H1 (cell line): ENCODE measurements at regions not wholly inside any gene's neighbourhood (a gene's known extent, or its start where the extent isn't known, plus 50 kb on each side); places are given as distances from the start of the nearest gene placed in this dataset.

ENCODE experiments used
- CTCF ChIA-PET: fragments of 300-600 bp; sonication (Branson Sonifier 250); formaldehyde crosslinking; loops from one replicate; lab custom pipeline; 2021; ENCODE audit not compliant: partially characterized antibody; lab: Charles Lee
- POLR2A ChIA-PET: fragments of 300-600 bp; sonication (Branson Sonifier 250); formaldehyde crosslinking; loops from one replicate; lab custom pipeline; 2021; ENCODE audit warnings: inconsistent platforms; ENCODE audit not compliant: partially characterized antibody; lab: Charles Lee
- DNase-seq, 2 experiments: peaks; one replicate each; pipeline versions ENCODE4 v3.0.0 to v3.0.0-alpha.2; 2010 to 2022; ENCODE audit warnings: low spot score in 2 of 2, low read depth in 1 of 2, mixed read lengths in 1 of 2
- FAIRE-seq: peaks from 2 replicates; lab custom pipeline; 2011; peaks lifted over from hg19 to GRCh38; lab: Jason Lieb, UNC
- H2AFZ ChIP-seq: 2 replicates; pipeline ENCODE4 v1.8.1; 2012; ENCODE audit warnings: low read length, inconsistent platforms
- H2AK5ac ChIP-seq: 2 replicates; pipeline ENCODE4 v1.6.1; 2013; ENCODE audit warnings: low read depth, low read length
- H2BK120ac ChIP-seq: replicated peaks from 2 replicates; pipeline ENCODE3; 2013; ENCODE audit warnings: low read depth, low read length, inconsistent platforms
- H2BK12ac ChIP-seq: 2 replicates; pipeline ENCODE4 v1.6.1; 2013; ENCODE audit warnings: low read depth, low read length
- H2BK15ac ChIP-seq: 2 replicates; pipeline ENCODE4 v1.6.1; 2013; ENCODE audit warnings: low read length
- H2BK20ac ChIP-seq: 2 replicates; pipeline ENCODE4 v1.6.1; 2013; ENCODE audit warnings: low read length
- H2BK5ac ChIP-seq: 2 replicates; pipeline ENCODE4 v1.6.1; 2013; ENCODE audit warnings: low read depth, low read length
- H3K14ac ChIP-seq: 2 replicates; pipeline ENCODE4 v1.6.1; 2013; ENCODE audit warnings: inconsistent platforms; ENCODE audit not compliant: insufficient read length
- H3K18ac ChIP-seq: 2 replicates; pipeline ENCODE4 v1.6.1; 2013; ENCODE audit warnings: low read length; ENCODE audit errors: extremely low read depth
- H3K23ac ChIP-seq: 2 replicates; pipeline ENCODE4 v1.6.1; 2013; ENCODE audit warnings: inconsistent platforms; ENCODE audit not compliant: insufficient read length
- H3K23me2 ChIP-seq: 2 replicates; pipeline ENCODE4 v1.6.1; 2013; ENCODE audit warnings: low read depth, low read length
- H3K27ac ChIP-seq: 2 replicates; pipeline ENCODE4 v1.6.1; 2011; ENCODE audit warnings: low read depth, low read length, inconsistent platforms
- H3K27me3 ChIP-seq, 4 experiments: replicated peaks in 1 of 4; 1 replicate in 1 of 4; 2 replicates in 3 of 4; pipeline versions ENCODE4 v1.6.1 to v1.8.1; 2011 to 2013; ENCODE audit warnings: low read length in 3 of 4, mild to moderate bottlenecking in 3 of 4, inconsistent platforms in 2 of 4, mixed read lengths in 2 of 4, moderate library complexity in 1 of 4; ENCODE audit not compliant: control insufficient read depth in 3 of 4, insufficient read depth in 3 of 4; ENCODE audit errors: extremely low read depth in 1 of 4
- H3K36me3 ChIP-seq, 4 experiments: 2 replicates each; pipeline versions ENCODE4 v1.6.1 to v1.8.1; 2011 to 2013; ENCODE audit warnings: mild to moderate bottlenecking in 4 of 4, low read length in 3 of 4, moderate library complexity in 2 of 4, control low read depth in 1 of 4, inconsistent platforms in 1 of 4; ENCODE audit not compliant: insufficient read depth in 4 of 4, control insufficient read depth in 2 of 4
- H3K4ac ChIP-seq: replicated peaks from 2 replicates; pipeline ENCODE3; 2013; ENCODE audit warnings: low read length, low read depth, mixed read lengths, inconsistent platforms; ENCODE audit not compliant: insufficient read length
- H3K4me1 ChIP-seq, 4 experiments: replicated peaks in 1 of 4; 1 replicate in 1 of 4; 2 replicates in 3 of 4; pipeline versions ENCODE4 v1.6.1 to v1.8.1; 2011 to 2013; ENCODE audit warnings: low read length in 3 of 4, inconsistent platforms in 2 of 4, mixed read lengths in 1 of 4; ENCODE audit not compliant: insufficient read depth in 4 of 4, control insufficient read depth in 3 of 4
- H3K4me2 ChIP-seq, 2 experiments: 2 replicates each; pipeline versions ENCODE4 v1.6.1 to v1.8.1; 2011 to 2013; ENCODE audit warnings: low read depth in 2 of 2, low read length in 2 of 2, control low read depth in 1 of 2, inconsistent platforms in 1 of 2, mild to moderate bottlenecking in 1 of 2; ENCODE audit not compliant: insufficient read depth in 1 of 2
- H3K4me3 ChIP-seq, 4 experiments: fragments of 200-600, 300-600 bp in 1 of 4; sonication (generic), shearing (Covaris generic), sonication (Bioruptor Twin) in 1 of 4; 2 replicates each; pipeline versions ENCODE4 v1.5.1 to v1.8.1; 2011 to 2016; ENCODE audit warnings: low read length in 4 of 4, low read depth in 3 of 4, control low read depth in 2 of 4, inconsistent platforms in 2 of 4, mild to moderate bottlenecking in 2 of 4, mixed read lengths in 1 of 4, moderate library complexity in 1 of 4; ENCODE audit not compliant: insufficient read depth in 2 of 4; ENCODE audit errors: extremely low read depth in 1 of 4
- H3K56ac ChIP-seq: replicated peaks from 2 replicates; pipeline ENCODE3; 2013; ENCODE audit warnings: low read depth, mild to moderate bottlenecking, mixed read lengths, low read length, inconsistent platforms; ENCODE audit not compliant: insufficient read length
- H3K79me1 ChIP-seq: 2 replicates; pipeline ENCODE4 v1.6.1; 2013; ENCODE audit warnings: low read depth, low read length, control low read depth
- H3K79me2 ChIP-seq, 2 experiments: 2 replicates each; pipeline versions ENCODE4 v1.6.1 to v1.8.1; 2012 to 2013; ENCODE audit warnings: low read length in 2 of 2, mild to moderate bottlenecking in 2 of 2, inconsistent platforms in 1 of 2; ENCODE audit not compliant: insufficient read depth in 2 of 2, control insufficient read depth in 1 of 2
- H3K9ac ChIP-seq, 4 experiments: replicated peaks in 1 of 4; 1 replicate in 1 of 4; 2 replicates in 3 of 4; pipeline versions ENCODE4 v1.6.1 to v1.8.1; 2011 to 2013; ENCODE audit warnings: low read depth in 3 of 4, low read length in 3 of 4, control low read depth in 2 of 4, mild to moderate bottlenecking in 2 of 4, moderate library complexity in 2 of 4, inconsistent platforms in 1 of 4; ENCODE audit errors: extremely low read depth in 1 of 4
- H3K9me3 ChIP-seq, 2 experiments: 2 replicates each; pipeline versions ENCODE4 v1.6.1 to v1.8.1; 2012 to 2013; ENCODE audit warnings: mild to moderate bottlenecking in 2 of 2, moderate library complexity in 2 of 2, control low read depth in 1 of 2, inconsistent platforms in 1 of 2, low read depth in 1 of 2, low read length in 1 of 2, mixed read lengths in 1 of 2; ENCODE audit not compliant: insufficient read depth in 2 of 2
- H4K20me1 ChIP-seq, 2 experiments: replicated peaks in 1 of 2; 2 replicates each; pipeline versions ENCODE3 to v1.8.1; 2011 to 2013; ENCODE audit warnings: inconsistent platforms in 2 of 2, low read length in 2 of 2, mild to moderate bottlenecking in 1 of 2; ENCODE audit not compliant: insufficient read depth in 2 of 2, control insufficient read depth in 1 of 2
- H4K5ac ChIP-seq: 2 replicates; pipeline ENCODE4 v1.6.1; 2013; ENCODE audit warnings: low read length, low read depth, mixed read lengths, inconsistent platforms; ENCODE audit not compliant: insufficient read length
- H4K8ac ChIP-seq: 2 replicates; pipeline ENCODE4 v1.8.0; 2013; ENCODE audit warnings: mild to moderate bottlenecking, moderate library complexity, low read length, inconsistent platforms; ENCODE audit not compliant: insufficient read depth; ENCODE audit errors: extremely low read depth
- H4K91ac ChIP-seq: replicated peaks from 2 replicates; pipeline ENCODE3; 2013; ENCODE audit warnings: low read length, mixed read lengths, inconsistent platforms; ENCODE audit not compliant: insufficient read length
- EP300 ChIP-seq, 2 experiments: IDR thresholded peaks; 1 replicate in 1 of 2; 2 replicates in 1 of 2; pipeline ENCODE4 v1.6.1; 2011 to 2012; ENCODE audit warnings: low read depth in 2 of 2, low read length in 2 of 2, mild to moderate bottlenecking in 2 of 2, borderline replicate concordance in 1 of 2, inconsistent platforms in 1 of 2, moderate library complexity in 1 of 2
- POLR2AphosphoS5 ChIP-seq: IDR thresholded peaks from 2 replicates; pipeline ENCODE4 v1.6.1; 2011; ENCODE audit warnings: low read depth, low read length
- SIN3A ChIP-seq, 2 experiments: IDR thresholded peaks in 1 of 2; conservative IDR thresholded peaks in 1 of 2; 2 replicates each; pipeline ENCODE4 v1.6.1; 2011 to 2012; ENCODE audit warnings: low read length in 2 of 2, improper control_type of control experiment in 1 of 2, low read depth in 1 of 2, mild to moderate bottlenecking in 1 of 2
- WGBS, 2 experiments: shearing (Covaris generic) in 1 of 2; methylation state at CpG; one replicate each; pipeline versions ENCODE4 v1.1.6 to v1.1.7; 2013 to 2015; ENCODE audit warnings: low lambda C conversion rate in 2 of 2, mixed read lengths in 2 of 2, inconsistent platforms in 1 of 2, low coverage in 1 of 2, missing lambda C conversion rate in 1 of 2; ENCODE audit not compliant: insufficient replicate concordance in 2 of 2, insufficient coverage in 1 of 2, insufficient read length in 1 of 2; ENCODE audit errors: extremely low coverage in 1 of 2, missing lambda C conversion rate in 1 of 2; 5-methylcytosine and 5-hydroxymethylcytosine counted together
- TF ChIP-seq, protein P1 (sequence below): IDR thresholded peaks from 2 replicates; pipeline ENCODE4 v1.6.1; 2011; ENCODE audit warnings: low read depth, mild to moderate bottlenecking, low read length; ENCODE audit not compliant: insufficient read depth

DNA sequence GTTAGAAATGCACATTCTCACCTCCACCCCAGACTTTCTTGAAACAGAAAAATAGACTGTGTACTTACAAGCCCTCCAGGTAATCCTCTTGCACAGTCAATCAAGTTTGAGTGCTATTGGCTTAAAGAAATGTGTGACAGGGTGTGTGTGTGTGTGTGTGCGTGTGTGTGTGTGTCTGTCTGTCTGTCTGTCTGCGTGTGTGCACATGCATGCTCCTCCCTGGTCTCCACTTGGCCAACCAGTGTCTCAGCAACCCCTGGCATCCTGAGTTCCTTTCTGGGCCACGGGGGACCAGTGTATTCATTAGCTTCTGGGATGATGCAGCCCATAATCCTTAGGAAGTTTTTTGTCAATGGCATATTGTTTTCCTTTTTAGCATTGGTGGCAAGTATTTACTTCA, 128.8 kb upstream of the IL12A start:
- no peak overlapping the region for H2AK5ac ChIP-seq
- no peak overlapping the region for H2BK20ac ChIP-seq
- H3K4me2 ChIP-seq, result no peak overlapping the region
- no peak overlapping the region for H2BK5ac ChIP-seq
- no peak for FAIRE-seq
- no peaks in the 10 kb centered on the region for H3K27me3 ChIP-seq
- H3K23me2 ChIP-seq, result no peaks in the 10 kb centered on the region
- H3K79me1 ChIP-seq, result peaks cover 2% of the 10 kb centered on the region; the same call in 1 of the 2 replicates
- H3K4me1 ChIP-seq, result peaks cover 0 to 6% (median 4%) of the 10 kb centered on the region in 4 experiments; a peak in 3 of 7 replicates
- no peak overlapping the region for H3K23ac ChIP-seq
- no peak overlapping the region for H2BK12ac ChIP-seq
- 0 out of 2 replicates have a peak overlapping the region, but pooled peaks have one; percentile 24 for H3K18ac ChIP-seq
- H2BK15ac ChIP-seq, result no peak overlapping the region
- H4K5ac ChIP-seq, result no peak overlapping the region
- ChIA-PET POLR2A (no interaction called here), CTCF (interaction anchor here (0.6 to 1.7 kb wide), 6 partner anchors 10 to 173 kb away, joined by 3 to 7 read pairs (median 4); no protein-coding TSS in a partner anchor)
- DNase-seq, result no peak
- no peak overlapping the region for H2AFZ ChIP-seq
- H3K36me3 ChIP-seq, result no peaks in the 10 kb centered on the region
- no peak overlapping the region for H3K27ac ChIP-seq
- H3K4ac ChIP-seq, result no peak overlapping the region
- 66% methylated on average over 3 of the region's 3 CpGs; no CpG with 5 or more reads in 1 of the 2 experiments for WGBS, 2 experiments
- no peaks in the 10 kb centered on the region for H3K9me3 ChIP-seq
- no peak overlapping the region for H4K8ac ChIP-seq
- no peak overlapping the region for H3K9ac ChIP-seq
- peaks cover 0 to 14% of the 10 kb centered on the region in 2 experiments; a peak in 2 of 4 replicates for H3K79me2 ChIP-seq
- no peak overlapping the region for H3K14ac ChIP-seq
- peaks cover 0 to 4% of the 10 kb centered on the region in 2 experiments for H4K20me1 ChIP-seq
- H3K56ac ChIP-seq, result no peak overlapping the region
- H4K91ac ChIP-seq, result no peak overlapping the region
- H2BK120ac ChIP-seq, result no peak overlapping the region
- H3K4me3 ChIP-seq, result no peak overlapping the region
- TF ChIP-seq, protein P1, sequence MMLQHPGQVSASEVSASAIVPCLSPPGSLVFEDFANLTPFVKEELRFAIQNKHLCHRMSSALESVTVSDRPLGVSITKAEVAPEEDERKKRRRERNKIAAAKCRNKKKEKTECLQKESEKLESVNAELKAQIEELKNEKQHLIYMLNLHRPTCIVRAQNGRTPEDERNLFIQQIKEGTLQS, result no peak
- TF ChIP-seq POLR2AphosphoS5 (no peak), EP300 (IDR thresholded peaks at IDR 0.05; ENCODE audit: borderline replicate concordance in 1 of 2, low read depth in 2 of 2, low read length in 2 of 2) (no peak), SIN3A (conservative IDR thresholded peaks at IDR 0.05 in 1 of 2, IDR thresholded peaks at IDR 0.05 in 1 of 2; ENCODE audit: low read depth in 1 of 2, low read length in 2 of 2) (no peak)
